ENCODE measurements at regions not wholly inside any gene's neighbourhood (a gene's known extent, or its start where the extent isn't known, plus 50 kb on each side); places are given as distances from the start of the nearest gene placed in this dataset.

- TF ChIP-seq ZNF605 (CRISPR knock-in tag; IDR thresholded peaks at IDR 0.05) (no peak), NR3C1 (CRISPR knock-in tag; IDR thresholded peaks at IDR 0.05) (no peak), CTCF (CRISPR knock-in tag; IDR thresholded peaks at IDR 0.05) (no peak), REST (IDR thresholded peaks at IDR 0.05; ENCODE audit: borderline replicate concordance in 1 of 2, low read depth in 1 of 2, low read length in 2 of 2) (no peak), PBX3 (CRISPR knock-in tag; IDR thresholded peaks at IDR 0.05; ENCODE audit: borderline replicate concordance) (no peak), ZNF225 (CRISPR knock-in tag; IDR thresholded peaks at IDR 0.05) (no peak), POLR2AphosphoS5 (IDR thresholded peaks at IDR 0.05; ENCODE audit: low read depth, low read length) (no peak), FOXO4 (CRISPR knock-in tag; conservative IDR thresholded peaks at IDR 0.05) (no peak), PHF8 (CRISPR knock-in tag; IDR thresholded peaks at IDR 0.05) (no peak), NFATC3 (CRISPR knock-in tag; IDR thresholded peaks at IDR 0.05) (no peak)
These were observed 111.9 kb upstream of the VRK2 start for GRCh38 chr2:57934659-57935058.
